ENCODE measurements at regions not wholly inside any gene's neighbourhood (a gene's known extent, or its start where the extent isn't known, plus 50 kb on each side); places are given as distances from the start of the nearest gene placed in this dataset.

GRCh38 chr1:14392859-14393365 lies 205.6 kb upstream of the KAZN start:
- TF ChIP-seq CTCF (IDR thresholded peaks at IDR 0.05; ENCODE audit: partially characterized antibody, unreplicated experiment): no peak
- Mint-ChIP-seq H3K4me3 (ENCODE audit: unreplicated experiment) (no peak overlapping the region), H3K9me3 (ENCODE audit: unreplicated experiment) (peaks cover 6% of the 10 kb centered on the region), H3K36me3 (ENCODE audit: unreplicated experiment) (peaks cover 5% of the 10 kb centered on the region), H3K4me1 (ENCODE audit: low read depth, unreplicated experiment) (peaks cover 12% of the 10 kb centered on the region), H3K27me3 (ENCODE audit: unreplicated experiment) (peaks cover 1% of the 10 kb centered on the region), H3K27ac (ENCODE audit: unreplicated experiment) (no peak overlapping the region)
- no peak for DNase-seq

- Mint-ChIP-seq H3K27me3 (ENCODE audit: unreplicated experiment) (peaks cover 1% of the 10 kb centered on the region), H3K36me3 (ENCODE audit: unreplicated experiment) (no peaks in the 10 kb centered on the region), H3K4me1 (ENCODE audit: low read depth, unreplicated experiment) (peaks cover 12% of the 10 kb centered on the region), H3K27ac (ENCODE audit: unreplicated experiment) (no peak overlapping the region), H3K9me3 (ENCODE audit: unreplicated experiment) (peaks cover 6% of the 10 kb centered on the region), H3K4me3 (ENCODE audit: unreplicated experiment) (no peak overlapping the region)
- no peak for TF ChIP-seq CTCF (IDR thresholded peaks at IDR 0.05; ENCODE audit: partially characterized antibody, unreplicated experiment)
- no peak for DNase-seq
Observed at GRCh38 chr1:14396100-14396499, 202.4 kb upstream of the KAZN start.

GRCh38 chr1:14403961-14404645 lies 194.4 kb upstream of the KAZN start:
- DNase-seq: no peak
- Mint-ChIP-seq H3K4me3 (ENCODE audit: unreplicated experiment) (no peak overlapping the region), H3K36me3 (ENCODE audit: unreplicated experiment) (peaks cover 5% of the 10 kb centered on the region), H3K4me1 (ENCODE audit: low read depth, unreplicated experiment) (no peaks in the 10 kb centered on the region), H3K27me3 (ENCODE audit: unreplicated experiment) (no peaks in the 10 kb centered on the region), H3K9me3 (ENCODE audit: unreplicated experiment) (peaks cover 7% of the 10 kb centered on the region), H3K27ac (ENCODE audit: unreplicated experiment) (no peak overlapping the region)
- TF ChIP-seq CTCF (IDR thresholded peaks at IDR 0.05; ENCODE audit: partially characterized antibody, unreplicated experiment): no peak

GRCh38 chr1:14404862-14405301 lies 193.6 kb upstream of the KAZN start:
- Mint-ChIP-seq H3K9me3 (ENCODE audit: unreplicated experiment) (peaks cover 3% of the 10 kb centered on the region), H3K27me3 (ENCODE audit: unreplicated experiment) (no peaks in the 10 kb centered on the region), H3K4me1 (ENCODE audit: low read depth, unreplicated experiment) (no peaks in the 10 kb centered on the region), H3K36me3 (ENCODE audit: unreplicated experiment) (peaks cover 5% of the 10 kb centered on the region), H3K4me3 (ENCODE audit: unreplicated experiment) (no peak overlapping the region), H3K27ac (ENCODE audit: unreplicated experiment) (no peak overlapping the region)
- TF ChIP-seq CTCF (IDR thresholded peaks at IDR 0.05; ENCODE audit: partially characterized antibody, unreplicated experiment): no peak
- no peak for DNase-seq

GRCh38 chr1:14412235-14412634 lies 186.2 kb upstream of the KAZN start:
- Mint-ChIP-seq H3K27ac (ENCODE audit: unreplicated experiment) (no peak overlapping the region), H3K27me3 (ENCODE audit: unreplicated experiment) (no peaks in the 10 kb centered on the region), H3K4me1 (ENCODE audit: low read depth, unreplicated experiment) (no peaks in the 10 kb centered on the region), H3K36me3 (ENCODE audit: unreplicated experiment) (no peaks in the 10 kb centered on the region), H3K9me3 (ENCODE audit: unreplicated experiment) (peaks cover 6% of the 10 kb centered on the region), H3K4me3 (ENCODE audit: unreplicated experiment) (no peak overlapping the region)
- DNase-seq: no peak
- no peak for TF ChIP-seq CTCF (IDR thresholded peaks at IDR 0.05; ENCODE audit: partially characterized antibody, unreplicated experiment)

All from glutamatergic neuron (in vitro differentiated cells).